Astrocyte (in vitro differentiated cells and primary cell): ENCODE measurements at regions not wholly inside any gene's neighbourhood (a gene's known extent, or its start where the extent isn't known, plus 50 kb on each side); places are given as distances from the start of the nearest gene placed in this dataset.

Source experiments
- EZH2 ChIP-seq: IDR thresholded peaks from 2 replicates; pipeline ENCODE4 v1.6.1; 2012; ENCODE audit warnings: mild to moderate bottlenecking, low read length, inconsistent platforms; ENCODE audit not compliant: insufficient read depth
- TF ChIP-seq, protein P1 (sequence below): IDR thresholded peaks from 2 replicates; pipeline ENCODE4 v1.5.1; 2011; ENCODE audit warnings: low read depth, mild to moderate bottlenecking, inconsistent platforms, low read length, moderate library complexity; ENCODE audit not compliant: insufficient read depth

GRCh38 chr20:40617594-40617993 lies 71.4 kb downstream of the MAFB start:
- TF ChIP-seq, protein P1, sequence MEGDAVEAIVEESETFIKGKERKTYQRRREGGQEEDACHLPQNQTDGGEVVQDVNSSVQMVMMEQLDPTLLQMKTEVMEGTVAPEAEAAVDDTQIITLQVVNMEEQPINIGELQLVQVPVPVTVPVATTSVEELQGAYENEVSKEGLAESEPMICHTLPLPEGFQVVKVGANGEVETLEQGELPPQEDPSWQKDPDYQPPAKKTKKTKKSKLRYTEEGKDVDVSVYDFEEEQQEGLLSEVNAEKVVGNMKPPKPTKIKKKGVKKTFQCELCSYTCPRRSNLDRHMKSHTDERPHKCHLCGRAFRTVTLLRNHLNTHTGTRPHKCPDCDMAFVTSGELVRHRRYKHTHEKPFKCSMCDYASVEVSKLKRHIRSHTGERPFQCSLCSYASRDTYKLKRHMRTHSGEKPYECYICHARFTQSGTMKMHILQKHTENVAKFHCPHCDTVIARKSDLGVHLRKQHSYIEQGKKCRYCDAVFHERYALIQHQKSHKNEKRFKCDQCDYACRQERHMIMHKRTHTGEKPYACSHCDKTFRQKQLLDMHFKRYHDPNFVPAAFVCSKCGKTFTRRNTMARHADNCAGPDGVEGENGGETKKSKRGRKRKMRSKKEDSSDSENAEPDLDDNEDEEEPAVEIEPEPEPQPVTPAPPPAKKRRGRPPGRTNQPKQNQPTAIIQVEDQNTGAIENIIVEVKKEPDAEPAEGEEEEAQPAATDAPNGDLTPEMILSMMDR, result no peak
- TF ChIP-seq EZH2, result no peak
